Suprapubic skin (tissue), 4 donors: ENCODE measurements at regions not wholly inside any gene's neighbourhood (a gene's known extent, or its start where the extent isn't known, plus 50 kb on each side); places are given as distances from the start of the nearest gene placed in this dataset.

Source experiments
- EP300 ChIP-seq: sonication (generic); formaldehyde crosslinking; IDR thresholded peaks from one replicate; pipeline ENCODE4 v1.6.1; 2017; ENCODE audit warnings: antibody characterized with exemption
- POLR2A ChIP-seq, 2 donors: fragments of 450-650 bp; IDR thresholded peaks; one replicate each; pipeline ENCODE4 v1.6.1; 2017; ENCODE audit warnings: antibody characterized with exemption in 2 of 2, mild to moderate bottlenecking in 2 of 2, moderate library complexity in 2 of 2
- POLR2AphosphoS5 ChIP-seq, 3 donors: sonication (generic); formaldehyde crosslinking; IDR thresholded peaks; one replicate each; pipeline ENCODE4 v1.6.1; 2017; ENCODE audit warnings: antibody characterized with exemption in 3 of 3
- TF ChIP-seq, protein P1 (sequence below), 2 donors: fragments of 200-600 bp in 1 of 2; fragments of 450-650 bp in 1 of 2; sonication (generic) in 1 of 2; IDR thresholded peaks; one replicate each; pipeline ENCODE4 v1.5.1; 2016 to 2019; ENCODE audit warnings: antibody characterized with exemption in 2 of 2, mild to moderate bottlenecking in 1 of 2, moderate library complexity in 1 of 2

DNA sequence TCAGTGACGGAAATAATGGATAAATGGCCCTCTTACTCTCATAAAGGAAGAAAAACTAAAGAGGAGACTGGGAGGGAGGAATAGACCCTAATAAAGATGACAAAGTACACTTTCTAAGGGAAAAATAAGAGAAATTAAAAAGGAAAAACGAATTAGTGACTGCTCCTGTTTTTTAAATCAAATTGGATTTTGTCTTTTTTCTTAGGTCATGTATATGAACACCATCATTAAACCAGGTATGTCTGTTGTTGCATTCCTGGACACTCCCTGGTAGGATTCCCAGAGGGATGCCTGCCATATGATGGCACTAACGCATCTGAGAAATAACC lies 59.4 kb upstream of the BTN3A2 start:
- TF ChIP-seq POLR2A (IDR thresholded peaks at IDR 0.05) (no peak), POLR2AphosphoS5 (IDR thresholded peaks at IDR 0.05) (no peak), EP300 (no peak)
- TF ChIP-seq, protein P1, sequence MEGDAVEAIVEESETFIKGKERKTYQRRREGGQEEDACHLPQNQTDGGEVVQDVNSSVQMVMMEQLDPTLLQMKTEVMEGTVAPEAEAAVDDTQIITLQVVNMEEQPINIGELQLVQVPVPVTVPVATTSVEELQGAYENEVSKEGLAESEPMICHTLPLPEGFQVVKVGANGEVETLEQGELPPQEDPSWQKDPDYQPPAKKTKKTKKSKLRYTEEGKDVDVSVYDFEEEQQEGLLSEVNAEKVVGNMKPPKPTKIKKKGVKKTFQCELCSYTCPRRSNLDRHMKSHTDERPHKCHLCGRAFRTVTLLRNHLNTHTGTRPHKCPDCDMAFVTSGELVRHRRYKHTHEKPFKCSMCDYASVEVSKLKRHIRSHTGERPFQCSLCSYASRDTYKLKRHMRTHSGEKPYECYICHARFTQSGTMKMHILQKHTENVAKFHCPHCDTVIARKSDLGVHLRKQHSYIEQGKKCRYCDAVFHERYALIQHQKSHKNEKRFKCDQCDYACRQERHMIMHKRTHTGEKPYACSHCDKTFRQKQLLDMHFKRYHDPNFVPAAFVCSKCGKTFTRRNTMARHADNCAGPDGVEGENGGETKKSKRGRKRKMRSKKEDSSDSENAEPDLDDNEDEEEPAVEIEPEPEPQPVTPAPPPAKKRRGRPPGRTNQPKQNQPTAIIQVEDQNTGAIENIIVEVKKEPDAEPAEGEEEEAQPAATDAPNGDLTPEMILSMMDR (IDR thresholded peaks at IDR 0.05) = no peak
